ENCODE measurements at regions not wholly inside any gene's neighbourhood (a gene's known extent, or its start where the extent isn't known, plus 50 kb on each side); places are given as distances from the start of the nearest gene placed in this dataset.

GRCh38 chr11:42205518-42205917 lies 746.1 kb upstream of the LRRC4C start:
- TF ChIP-seq POLR2A (IDR thresholded peaks at IDR 0.05) = no peak
- TF ChIP-seq CTCF (IDR thresholded peaks at IDR 0.05) = no peak
